Tibial nerve (tissue), 4 donors: ENCODE measurements at regions not wholly inside any gene's neighbourhood (a gene's known extent, or its start where the extent isn't known, plus 50 kb on each side); places are given as distances from the start of the nearest gene placed in this dataset.

Experiments used
- DNase-seq, 2 donors: peaks; one replicate each; pipeline ENCODE4 v3.0.0-alpha.2; 2019; ENCODE audit warnings: low spot score in 2 of 2
- H3K27ac ChIP-seq, 4 donors: fragments of 200-600 bp; sonication (generic) in 3 of 4; one replicate each; pipeline ENCODE4 v1.5.1; 2017 to 2019; ENCODE audit warnings: mild to moderate bottlenecking in 1 of 4
- H3K27me3 ChIP-seq, 2 donors: fragments of 200-600 bp; sonication (generic) in 1 of 2; one replicate each; pipeline versions ENCODE4 v1.5.1 to v1.6.0; 2017 to 2019
- H3K36me3 ChIP-seq, 3 donors: fragments of 200-600 bp; sonication (generic); one replicate each; pipeline ENCODE4 v1.5.1; 2018 to 2019
- H3K4me1 ChIP-seq, 4 donors: fragments of 200-600 bp; sonication (generic) in 3 of 4; one replicate each; pipeline ENCODE4 v1.5.1; 2017 to 2019
- H3K4me3 ChIP-seq, 4 donors: fragments of 200-600 bp; sonication (generic) in 3 of 4; one replicate each; pipeline ENCODE4 v1.5.1; 2017 to 2019; ENCODE audit warnings: mild to moderate bottlenecking in 1 of 4, moderate library complexity in 1 of 4
- H3K9me3 ChIP-seq, 4 donors: fragments of 200-600 bp; sonication (generic) in 3 of 4; one replicate each; pipeline ENCODE4 v1.5.1; 2017 to 2019
- EP300 ChIP-seq, 2 donors: sonication (generic); formaldehyde crosslinking; IDR thresholded peaks; one replicate each; pipeline ENCODE4 v1.6.1; 2017; ENCODE audit warnings: antibody characterized with exemption in 2 of 2, mild to moderate bottlenecking in 1 of 2
- POLR2A ChIP-seq, 2 donors: fragments of 450-650 bp; IDR thresholded peaks; one replicate each; pipeline ENCODE4 v1.6.1; 2017; ENCODE audit warnings: antibody characterized with exemption in 2 of 2, mild to moderate bottlenecking in 2 of 2, moderate library complexity in 2 of 2
- WGBS, 2 donors: methylation state at CpG; one replicate each; pipeline ENCODE4 v1.1.5; 2018; 5-methylcytosine and 5-hydroxymethylcytosine counted together
- TF ChIP-seq, protein P1 (sequence below), 5 experiments: fragments of 200-600 bp in 3 of 5; fragments of 450-650 bp in 2 of 5; sonication (generic) in 3 of 5; IDR thresholded peaks; one replicate each; pipeline ENCODE4 v1.5.1; 2016 to 2019; ENCODE audit warnings: antibody characterized with exemption in 5 of 5, mild to moderate bottlenecking in 3 of 5, moderate library complexity in 2 of 5

DNA sequence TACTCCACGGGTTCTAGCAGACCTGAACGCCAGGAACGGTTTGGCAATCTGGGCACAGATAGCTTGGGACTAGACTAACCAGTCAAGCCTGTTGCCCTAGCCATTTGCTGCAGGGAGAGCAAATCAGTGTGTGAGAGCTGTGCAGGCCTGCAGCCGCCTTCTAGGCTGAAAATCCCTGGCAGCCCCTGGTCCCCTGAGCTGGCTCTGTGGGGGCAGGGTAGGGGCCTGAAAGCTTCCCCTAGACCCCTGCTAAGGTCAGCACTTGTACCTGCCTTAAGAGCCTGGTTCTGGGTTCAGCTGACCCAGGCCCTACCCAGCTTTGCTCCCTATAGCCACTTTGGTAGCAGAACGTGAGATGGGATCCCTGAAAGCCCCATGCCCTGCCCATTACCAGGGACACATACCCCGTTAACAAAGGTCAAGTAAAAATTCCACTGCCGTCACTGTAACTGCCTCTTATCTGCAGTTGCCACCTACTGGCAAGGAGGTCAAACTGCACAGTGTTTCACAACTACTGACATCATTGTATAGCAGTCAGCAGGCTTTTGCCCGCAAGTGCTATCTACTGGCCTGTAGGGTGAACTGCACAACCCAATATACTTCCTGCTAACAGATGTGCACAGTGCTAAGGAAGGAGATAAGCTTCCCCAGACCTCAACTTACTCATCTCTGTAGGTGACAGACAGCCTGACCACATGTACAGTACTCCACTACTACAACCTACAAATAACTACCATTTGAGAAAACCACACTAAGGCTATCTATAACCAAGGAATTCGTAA is 95.1 kb upstream of the OLIG3 start:
- H3K4me1 ChIP-seq, result no peaks in the 10 kb centered on the region
- H3K27ac ChIP-seq, result no peak overlapping the region
- WGBS, 2 donors, result 65 to 70% methylated on average over 8 to 9 of the region's 9 CpGs
- TF ChIP-seq, protein P1, sequence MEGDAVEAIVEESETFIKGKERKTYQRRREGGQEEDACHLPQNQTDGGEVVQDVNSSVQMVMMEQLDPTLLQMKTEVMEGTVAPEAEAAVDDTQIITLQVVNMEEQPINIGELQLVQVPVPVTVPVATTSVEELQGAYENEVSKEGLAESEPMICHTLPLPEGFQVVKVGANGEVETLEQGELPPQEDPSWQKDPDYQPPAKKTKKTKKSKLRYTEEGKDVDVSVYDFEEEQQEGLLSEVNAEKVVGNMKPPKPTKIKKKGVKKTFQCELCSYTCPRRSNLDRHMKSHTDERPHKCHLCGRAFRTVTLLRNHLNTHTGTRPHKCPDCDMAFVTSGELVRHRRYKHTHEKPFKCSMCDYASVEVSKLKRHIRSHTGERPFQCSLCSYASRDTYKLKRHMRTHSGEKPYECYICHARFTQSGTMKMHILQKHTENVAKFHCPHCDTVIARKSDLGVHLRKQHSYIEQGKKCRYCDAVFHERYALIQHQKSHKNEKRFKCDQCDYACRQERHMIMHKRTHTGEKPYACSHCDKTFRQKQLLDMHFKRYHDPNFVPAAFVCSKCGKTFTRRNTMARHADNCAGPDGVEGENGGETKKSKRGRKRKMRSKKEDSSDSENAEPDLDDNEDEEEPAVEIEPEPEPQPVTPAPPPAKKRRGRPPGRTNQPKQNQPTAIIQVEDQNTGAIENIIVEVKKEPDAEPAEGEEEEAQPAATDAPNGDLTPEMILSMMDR (IDR thresholded peaks at IDR 0.05), result peak in 1 of 5 experiments; percentile 20
- TF ChIP-seq POLR2A (IDR thresholded peaks at IDR 0.05) (no peak), EP300 (IDR thresholded peaks at IDR 0.05) (no peak)
- DNase-seq, result no peak
- peaks cover 0 to 27% (median 5%) of the 10 kb centered on the region in 4 donors for H3K9me3 ChIP-seq
- H3K4me3 ChIP-seq, result no peak overlapping the region
- H3K27me3 ChIP-seq, result no peaks in the 10 kb centered on the region
- H3K36me3 ChIP-seq, result no peaks in the 10 kb centered on the region

DNA sequence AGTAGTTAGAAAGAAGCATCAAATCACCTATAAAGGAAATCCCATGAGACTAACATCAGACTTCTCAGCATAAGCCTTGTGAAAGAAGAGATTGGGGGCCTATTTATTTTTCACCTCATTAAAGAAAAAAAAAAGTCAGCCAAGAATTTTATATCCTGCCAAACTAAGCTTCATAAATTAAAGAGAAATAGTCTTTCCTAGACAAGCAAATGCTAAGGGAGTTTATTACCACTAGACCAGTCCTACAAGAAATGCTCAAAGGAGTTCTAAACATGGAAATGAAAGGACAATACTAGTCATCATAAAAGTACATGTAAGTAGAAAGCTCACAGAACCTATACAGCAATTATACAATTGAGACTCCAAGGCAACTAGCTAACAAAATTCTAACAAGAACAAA is 96.5 kb upstream of the OLIG3 start:
- H3K4me1 ChIP-seq, result no peaks in the 10 kb centered on the region
- TF ChIP-seq EP300 (IDR thresholded peaks at IDR 0.05), result no peak
- no peak for TF ChIP-seq POLR2A (IDR thresholded peaks at IDR 0.05)
- TF ChIP-seq, protein P1 (IDR thresholded peaks at IDR 0.05), result no peak
- no peaks in the 10 kb centered on the region for H3K27me3 ChIP-seq
- H3K4me3 ChIP-seq, result no peak overlapping the region
- no peak for DNase-seq
- peaks cover 0 to 34% (median 5%) of the 10 kb centered on the region in 4 donors for H3K9me3 ChIP-seq
- H3K27ac ChIP-seq, result no peak overlapping the region
- no peaks in the 10 kb centered on the region for H3K36me3 ChIP-seq

DNA sequence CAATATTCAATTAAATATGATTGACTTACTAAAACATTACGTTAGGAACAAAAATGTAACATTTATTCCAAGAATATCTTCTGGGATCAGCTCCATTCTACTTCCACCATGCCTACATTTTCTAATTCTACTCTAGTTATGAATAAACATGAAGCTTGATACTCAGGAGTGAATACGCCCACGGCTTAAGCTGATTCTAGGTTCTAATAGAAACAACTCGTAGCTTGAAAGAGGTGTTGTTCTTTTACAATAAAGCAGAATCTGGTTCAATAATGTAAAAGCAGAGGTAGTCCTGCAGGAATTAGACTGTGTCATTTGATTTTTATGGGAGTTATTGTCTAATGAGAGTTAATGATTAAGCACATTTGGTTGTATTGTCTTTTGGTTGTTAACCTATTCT is 107.3 kb upstream of the OLIG3 start:
- TF ChIP-seq EP300 (IDR thresholded peaks at IDR 0.05), result no peak
- no peak for TF ChIP-seq POLR2A (IDR thresholded peaks at IDR 0.05)
- TF ChIP-seq, protein P1 (IDR thresholded peaks at IDR 0.05), result no peak
- H3K4me3 ChIP-seq, result no peak overlapping the region
- 49 to 52% methylated on average over 4 of the region's 4 CpGs for WGBS, 2 donors

DNA sequence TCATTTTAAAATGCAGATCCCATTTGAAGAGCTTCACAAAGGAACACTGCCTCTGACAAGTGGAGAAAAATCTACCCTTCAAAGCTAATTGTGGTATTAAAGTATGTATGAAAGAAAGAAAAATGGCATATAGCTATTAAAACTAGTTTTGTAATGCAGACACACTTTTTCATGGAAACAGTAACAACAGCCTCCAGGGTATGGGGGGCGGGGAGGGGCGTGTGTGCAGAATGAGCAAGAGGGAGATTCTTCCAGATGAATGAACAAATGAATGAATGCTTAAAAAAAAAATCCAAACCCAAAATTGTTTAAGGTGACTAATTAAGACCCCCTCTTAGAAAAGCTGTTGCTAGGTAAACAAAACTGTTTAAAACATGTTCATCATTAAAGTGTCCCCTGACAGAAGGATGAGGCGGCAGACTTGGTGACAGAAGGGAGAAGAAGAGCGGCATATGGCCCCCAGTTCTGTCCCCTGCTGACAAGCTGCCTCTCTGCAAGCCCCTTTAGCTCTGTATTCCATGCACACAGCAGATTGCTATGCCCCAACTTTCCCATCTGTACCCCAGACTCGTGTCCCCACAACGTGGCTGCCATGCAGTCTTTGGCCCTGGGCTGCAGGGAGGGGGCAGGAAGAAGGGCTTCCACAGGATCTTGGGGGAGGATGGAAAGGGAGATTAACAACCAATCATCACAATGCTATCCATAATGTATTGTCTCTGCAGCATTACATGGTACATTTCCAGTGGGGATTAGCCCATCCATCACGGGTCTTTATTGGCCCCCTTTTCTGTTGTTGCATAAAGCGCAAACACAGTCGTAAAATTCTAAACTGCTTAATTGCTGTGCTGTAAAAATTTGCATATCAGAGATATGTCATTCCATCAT is 108.4 kb upstream of the OLIG3 start:
- 29 to 32% methylated on average over 9 of the region's 9 CpGs for WGBS, 2 donors
- H3K4me1 ChIP-seq, result no peaks in the 10 kb centered on the region
- H3K9me3 ChIP-seq, result no peaks in the 10 kb centered on the region

More for the DNA sequence above, 107.3 kb upstream of the OLIG3 start:
- no peak for DNase-seq
- peaks cover 0 to 23% of the 10 kb centered on the region in 2 donors for H3K27me3 ChIP-seq
- no peaks in the 10 kb centered on the region for H3K9me3 ChIP-seq
- H3K36me3 ChIP-seq, result no peaks in the 10 kb centered on the region
- H3K4me1 ChIP-seq, result no peaks in the 10 kb centered on the region
- H3K27ac ChIP-seq, result no peak overlapping the region

More for the DNA sequence above, 108.4 kb upstream of the OLIG3 start:
- TF ChIP-seq POLR2A (IDR thresholded peaks at IDR 0.05) (no peak), EP300 (IDR thresholded peaks at IDR 0.05) (no peak)
- TF ChIP-seq, protein P1 (IDR thresholded peaks at IDR 0.05), result no peak
- Histone ChIP-seq H3K27ac (no peak overlapping the region), H3K4me3 (no peak overlapping the region), H3K36me3 (no peaks in the 10 kb centered on the region), H3K27me3 (peaks cover 0 to 23% of the 10 kb centered on the region in 2 donors)
- DNase-seq, result no peak
